ENCODE measurements at regions not wholly inside any gene's neighbourhood (a gene's known extent, or its start where the extent isn't known, plus 50 kb on each side); places are given as distances from the start of the nearest gene placed in this dataset.

DNA sequence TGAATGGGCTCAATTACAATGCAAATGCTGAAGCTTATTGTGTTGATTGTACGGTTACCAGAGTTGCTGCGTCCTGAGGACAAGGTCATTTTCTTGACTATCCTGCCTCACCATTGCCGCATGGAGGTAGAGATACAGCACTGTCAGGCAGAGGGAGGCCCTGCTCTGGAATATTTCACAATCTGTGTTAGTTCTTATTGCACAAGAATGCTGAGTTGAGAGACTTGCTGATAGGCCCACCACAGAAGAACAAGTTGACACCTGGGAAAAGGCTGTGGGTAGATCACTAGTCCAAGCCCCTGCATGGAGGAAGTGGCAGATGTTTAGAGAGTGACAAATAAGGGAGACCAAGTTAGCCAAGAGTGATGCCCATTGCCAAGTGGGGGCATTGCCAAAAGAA, 344.5 kb upstream of the ITGA1 start:
- Mint-ChIP-seq H3K27me3 (no peaks in the 10 kb centered on the region), H3K27ac (no peak overlapping the region), H3K4me1 (no peaks in the 10 kb centered on the region), H3K9me3 (no peaks in the 10 kb centered on the region), H3K36me3 (ENCODE audit: low read depth) (no peaks in the 10 kb centered on the region), H3K4me3 (no peak overlapping the region)
- ChIA-PET POLR2A (no interaction called here), CTCF (no interaction called here)
- no peak for DNase-seq

DNA sequence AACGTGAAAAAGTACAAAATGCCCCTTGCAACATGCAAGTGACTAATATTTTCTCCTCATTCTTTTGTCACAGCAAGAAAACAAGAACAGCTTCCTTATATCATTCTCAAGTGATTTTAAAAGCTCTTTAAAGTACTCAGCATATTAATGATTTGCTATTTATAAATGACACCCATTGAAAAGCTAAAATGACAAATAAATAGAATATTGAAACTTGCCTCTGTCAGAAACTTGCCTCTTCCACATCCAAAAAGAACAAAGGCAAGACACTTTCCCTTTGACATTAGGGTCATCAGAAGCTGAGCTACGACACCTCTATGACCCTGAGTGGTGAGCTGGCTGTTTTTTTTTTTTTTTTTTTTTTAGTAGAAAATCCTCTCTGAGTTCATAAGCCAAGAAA, 339.6 kb upstream of the ITGA1 start:
- no peak for DNase-seq

DNA sequence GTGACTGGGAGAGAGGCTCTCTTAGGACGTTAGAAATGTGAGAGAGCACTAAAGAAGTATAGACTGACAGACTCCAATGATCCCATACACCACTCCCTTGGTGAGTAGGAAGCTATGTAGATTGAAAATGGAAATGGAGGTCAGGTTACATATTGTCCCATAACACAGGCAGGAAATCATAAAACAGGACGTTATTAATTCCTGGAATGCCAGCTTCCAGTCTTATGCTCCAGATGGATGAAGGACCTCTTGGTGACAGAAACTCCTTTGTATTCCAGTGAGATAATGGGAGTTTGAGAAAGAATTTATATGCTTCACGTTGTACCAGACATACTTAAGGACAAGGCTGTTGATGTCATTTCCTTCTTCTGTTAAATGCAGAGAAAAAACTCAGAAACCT, 338.2 kb upstream of the ITGA1 start:
- ChIA-PET POLR2A (no interaction called here), CTCF (no interaction called here)
- H3K4me1 Mint-ChIP-seq, result no peaks in the 10 kb centered on the region
- no peaks in the 10 kb centered on the region for H3K36me3 Mint-ChIP-seq (ENCODE audit: low read depth)
- H3K9me3 Mint-ChIP-seq, result no peaks in the 10 kb centered on the region
- H3K4me3 Mint-ChIP-seq, result no peak overlapping the region
- no peak for DNase-seq
- H3K27ac Mint-ChIP-seq, result no peak overlapping the region
- H3K27me3 Mint-ChIP-seq, result no peaks in the 10 kb centered on the region

More for the DNA sequence above, 339.6 kb upstream of the ITGA1 start:
- no peak overlapping the region for H3K4me3 Mint-ChIP-seq
- H3K36me3 Mint-ChIP-seq (ENCODE audit: low read depth), result no peaks in the 10 kb centered on the region
- ChIA-PET POLR2A (no interaction called here), CTCF (interaction anchor here (0.6 kb wide), 1 partner anchor 1493 kb away, joined by 3 read pairs; no protein-coding TSS in a partner anchor)
- no peaks in the 10 kb centered on the region for H3K9me3 Mint-ChIP-seq
- H3K27ac Mint-ChIP-seq, result no peak overlapping the region
- no peaks in the 10 kb centered on the region for H3K4me1 Mint-ChIP-seq
- H3K27me3 Mint-ChIP-seq, result no peaks in the 10 kb centered on the region

DNA sequence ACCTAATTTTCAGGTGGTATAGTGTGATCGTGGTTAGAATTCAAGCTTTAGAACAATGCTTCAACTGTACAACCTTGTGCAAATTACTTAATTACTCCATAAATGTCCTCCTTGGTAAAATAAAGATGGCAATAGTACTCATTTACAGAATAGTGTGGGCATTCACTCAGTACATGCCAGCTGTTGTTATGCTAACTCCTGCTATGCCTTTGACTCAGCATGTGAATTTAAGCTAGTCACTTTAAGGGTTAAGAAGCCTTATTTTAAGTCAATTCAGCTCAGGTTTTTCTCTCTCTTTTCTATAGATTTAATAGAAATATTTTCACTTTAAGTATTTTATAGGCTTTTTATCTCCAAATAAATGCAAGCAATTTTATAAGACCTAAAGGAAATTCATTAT, 335.6 kb upstream of the ITGA1 start:
- POLR2A ChIA-PET, result no interaction called here
- CTCF ChIA-PET, result no interaction called here
- H3K4me3 Mint-ChIP-seq, result no peak overlapping the region
- DNase-seq, result no peak
- no peaks in the 10 kb centered on the region for H3K4me1 Mint-ChIP-seq
- no peaks in the 10 kb centered on the region for H3K36me3 Mint-ChIP-seq (ENCODE audit: low read depth)
- H3K27ac Mint-ChIP-seq, result no peak overlapping the region
- no peaks in the 10 kb centered on the region for H3K9me3 Mint-ChIP-seq
- H3K27me3 Mint-ChIP-seq, result no peaks in the 10 kb centered on the region

DNA sequence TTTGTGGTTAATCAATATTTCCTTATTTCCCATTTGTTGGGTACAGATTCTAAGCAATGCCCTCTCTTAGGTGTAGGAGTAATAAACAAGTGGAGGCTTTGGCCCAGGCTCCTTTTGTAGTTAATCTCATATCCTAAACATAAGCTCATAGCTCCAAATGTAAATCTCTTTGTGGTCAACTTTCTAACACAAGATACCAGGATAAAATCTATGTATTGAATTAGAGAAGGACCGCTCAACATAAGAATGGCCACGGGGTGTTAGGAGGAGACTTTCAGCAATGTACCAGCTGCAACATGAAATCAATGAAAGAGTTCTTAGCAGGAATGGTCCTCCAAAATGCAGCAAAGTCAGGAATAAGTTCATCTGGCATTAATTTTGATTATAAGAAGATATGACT, 334.5 kb upstream of the ITGA1 start:
- Mint-ChIP-seq H3K4me3 (no peak overlapping the region), H3K4me1 (no peaks in the 10 kb centered on the region), H3K27ac (no peak overlapping the region), H3K9me3 (no peaks in the 10 kb centered on the region), H3K27me3 (no peaks in the 10 kb centered on the region), H3K36me3 (ENCODE audit: low read depth) (no peaks in the 10 kb centered on the region)
- DNase-seq, result no peak
- ChIA-PET CTCF (no interaction called here), POLR2A (no interaction called here)

DNA sequence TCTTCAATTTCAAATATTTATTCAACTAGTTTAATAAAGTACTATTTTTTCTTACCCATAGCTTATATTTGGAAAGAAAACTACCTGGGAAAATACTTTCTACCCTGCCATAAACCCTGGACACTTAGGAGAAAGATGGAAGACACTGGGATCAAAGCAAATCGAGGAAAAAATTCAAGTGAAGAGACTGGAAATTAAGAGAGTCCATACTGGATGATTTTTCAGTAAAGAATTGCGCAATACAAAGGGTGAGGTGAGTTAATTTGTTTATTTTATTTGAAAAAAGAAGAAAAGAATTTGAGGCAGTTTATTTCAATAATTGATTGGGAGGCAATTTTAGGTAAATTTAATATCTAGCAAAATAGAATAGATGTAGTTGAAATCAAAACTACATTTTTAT, 331.8 kb upstream of the ITGA1 start:
- Mint-ChIP-seq H3K36me3 (ENCODE audit: low read depth) (no peaks in the 10 kb centered on the region), H3K27ac (no peak overlapping the region), H3K9me3 (no peaks in the 10 kb centered on the region), H3K4me1 (no peaks in the 10 kb centered on the region), H3K27me3 (no peaks in the 10 kb centered on the region), H3K4me3 (no peak overlapping the region)
- ChIA-PET POLR2A (no interaction called here), CTCF (no interaction called here)
- DNase-seq, result no peak

DNA sequence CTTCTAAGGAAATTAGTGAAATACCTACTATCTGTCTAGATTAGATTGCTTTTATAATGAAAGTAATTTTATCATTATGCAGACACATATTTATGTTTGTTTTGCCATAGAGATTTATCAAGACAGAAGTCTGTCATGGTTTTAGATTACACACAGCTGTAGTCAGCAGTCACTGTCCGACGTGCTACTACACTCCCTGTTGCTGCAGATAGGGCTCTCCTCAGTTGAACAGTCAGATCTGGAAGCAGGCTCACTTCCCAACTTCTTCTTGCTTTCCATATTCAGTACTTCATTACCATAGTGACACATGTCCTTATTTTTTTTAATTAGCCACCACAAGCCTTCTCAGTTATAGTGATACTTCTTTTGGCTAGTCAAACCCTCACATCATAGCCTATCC, 329.9 kb upstream of the ITGA1 start:
- DNase-seq, result no peak
- no peak overlapping the region for H3K27ac Mint-ChIP-seq
- CTCF ChIA-PET, result interaction anchor here (1.2 kb wide), 1 partner anchor 293 kb away, joined by 3 read pairs; no protein-coding TSS in a partner anchor
- H3K9me3 Mint-ChIP-seq, result no peaks in the 10 kb centered on the region
- POLR2A ChIA-PET, result no interaction called here
- H3K27me3 Mint-ChIP-seq, result no peaks in the 10 kb centered on the region
- no peaks in the 10 kb centered on the region for H3K4me1 Mint-ChIP-seq
- H3K36me3 Mint-ChIP-seq (ENCODE audit: low read depth), result no peaks in the 10 kb centered on the region
- H3K4me3 Mint-ChIP-seq, result no peak overlapping the region

DNA sequence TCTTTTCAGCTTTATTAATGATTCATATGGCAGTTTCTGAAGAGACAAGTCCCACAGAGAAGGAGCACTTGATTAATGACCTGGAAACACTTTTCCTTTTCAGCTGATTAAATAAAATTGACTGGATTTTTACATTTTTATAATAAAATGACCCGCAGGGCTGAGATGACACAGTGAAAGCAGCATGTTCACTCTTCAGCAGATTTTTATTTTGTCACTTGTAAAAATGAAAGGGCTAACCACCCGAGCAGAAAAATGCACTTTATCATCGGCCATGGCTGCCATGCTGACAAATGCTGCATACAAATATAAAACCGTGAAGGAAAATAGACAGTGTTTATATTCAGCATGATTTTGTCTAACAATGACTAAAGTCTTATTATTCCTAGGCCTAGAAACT, 321.6 kb upstream of the ITGA1 start:
- no peaks in the 10 kb centered on the region for H3K9me3 Mint-ChIP-seq
- no peak for DNase-seq
- H3K27me3 Mint-ChIP-seq, result no peaks in the 10 kb centered on the region
- H3K4me3 Mint-ChIP-seq, result no peak overlapping the region
- H3K4me1 Mint-ChIP-seq, result peaks cover 10% of the 10 kb centered on the region
- H3K27ac Mint-ChIP-seq, result no peak overlapping the region
- H3K36me3 Mint-ChIP-seq (ENCODE audit: low read depth), result no peaks in the 10 kb centered on the region
- ChIA-PET POLR2A (no interaction called here), CTCF (no interaction called here)

DNA sequence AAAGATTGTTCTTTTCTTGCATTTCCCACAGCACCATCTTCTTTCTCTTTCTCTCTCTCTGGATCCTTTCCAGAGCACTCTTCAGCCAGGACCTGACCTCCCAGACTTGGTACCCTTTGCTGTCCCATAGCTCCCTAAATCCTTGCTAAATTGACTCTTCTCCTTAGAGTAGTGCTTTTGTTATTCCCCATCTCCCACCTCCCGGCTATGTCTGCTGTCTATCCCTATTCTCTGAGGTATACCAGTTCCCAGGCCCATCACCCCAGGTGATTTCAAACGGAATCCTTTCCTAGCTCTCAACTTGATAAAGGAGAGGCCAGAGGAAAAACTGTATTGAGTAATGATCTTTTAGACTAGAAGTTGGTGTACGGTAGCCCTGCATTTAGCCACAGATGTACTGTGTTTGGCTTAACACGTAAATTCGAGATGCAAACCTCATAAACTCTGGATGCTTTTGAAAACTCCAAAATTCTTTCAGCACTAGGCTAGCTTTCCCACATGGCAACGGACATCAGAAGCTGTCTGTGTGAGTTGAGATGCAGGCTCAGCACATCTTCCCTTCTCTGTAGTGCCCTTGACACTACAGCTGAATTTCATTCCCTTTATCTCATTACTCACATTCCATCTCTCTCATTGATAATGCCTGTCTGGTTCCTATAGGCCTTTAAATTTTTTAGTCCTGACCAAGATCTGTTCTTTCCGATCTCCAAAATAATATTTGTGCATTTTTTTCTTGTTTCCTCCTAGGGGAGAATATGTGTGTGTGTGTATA, 320.8 kb upstream of the ITGA1 start:
- Mint-ChIP-seq H3K27me3 (no peaks in the 10 kb centered on the region), H3K4me1 (peaks cover 10% of the 10 kb centered on the region), H3K36me3 (ENCODE audit: low read depth) (no peaks in the 10 kb centered on the region), H3K4me3 (no peak overlapping the region), H3K9me3 (no peaks in the 10 kb centered on the region), H3K27ac (no peak overlapping the region)
- DNase-seq, result no peak
- ChIA-PET CTCF (no interaction called here), POLR2A (no interaction called here)

DNA sequence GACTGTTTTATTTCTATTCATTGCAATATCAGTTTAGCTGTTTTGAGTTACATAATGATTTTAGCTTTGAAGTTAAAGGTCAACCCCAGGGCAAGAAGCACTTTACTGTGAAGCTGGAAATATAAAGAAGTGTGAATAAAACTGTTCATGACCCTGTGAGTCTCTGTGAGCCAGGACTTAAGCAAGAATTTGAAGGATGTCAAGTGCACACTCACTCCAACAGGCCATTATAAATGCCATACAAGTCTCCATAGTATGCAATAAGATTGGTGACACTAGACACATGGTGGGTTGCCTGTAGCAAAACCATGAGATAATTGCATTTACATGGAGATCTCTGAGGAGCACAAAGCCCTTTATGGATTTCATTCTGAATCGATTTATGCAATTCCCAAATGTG, 318.7 kb upstream of the ITGA1 start:
- ChIA-PET POLR2A (no interaction called here), CTCF (no interaction called here)
- H3K4me3 Mint-ChIP-seq, result no peak overlapping the region
- peaks cover 10% of the 10 kb centered on the region for H3K4me1 Mint-ChIP-seq
- H3K36me3 Mint-ChIP-seq (ENCODE audit: low read depth), result no peaks in the 10 kb centered on the region
- DNase-seq, result no peak
- H3K9me3 Mint-ChIP-seq, result no peaks in the 10 kb centered on the region
- H3K27ac Mint-ChIP-seq, result no peak overlapping the region
- no peaks in the 10 kb centered on the region for H3K27me3 Mint-ChIP-seq

DNA sequence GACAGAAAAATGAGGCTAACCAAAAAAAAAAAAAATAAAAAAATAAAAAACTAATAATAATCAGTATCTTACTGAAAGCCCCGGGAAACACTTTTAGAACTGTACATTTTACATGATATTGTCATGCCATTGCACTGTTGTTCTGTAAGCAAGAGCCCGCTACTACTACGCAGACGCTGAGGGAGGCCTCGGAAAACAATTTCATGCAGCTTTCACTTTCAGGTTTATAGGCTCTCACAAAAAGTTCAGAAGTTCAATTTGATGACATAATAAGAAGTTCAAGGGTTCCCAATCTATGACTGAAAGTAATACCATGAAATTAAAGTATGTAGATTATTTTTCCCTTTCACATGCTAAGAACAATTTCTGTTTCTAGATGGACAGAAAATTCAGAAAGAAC, 318.3 kb upstream of the ITGA1 start:
- Mint-ChIP-seq H3K4me1 (peaks cover 10% of the 10 kb centered on the region), H3K27me3 (no peaks in the 10 kb centered on the region), H3K4me3 (peak overlapping the region; percentile 42), H3K9me3 (no peaks in the 10 kb centered on the region), H3K27ac (peak overlapping the region; percentile 36), H3K36me3 (ENCODE audit: low read depth) (no peaks in the 10 kb centered on the region)
- DNase-seq, result peak; percentile 31
- POLR2A ChIA-PET, result no interaction called here
- CTCF ChIA-PET, result no interaction called here

DNA sequence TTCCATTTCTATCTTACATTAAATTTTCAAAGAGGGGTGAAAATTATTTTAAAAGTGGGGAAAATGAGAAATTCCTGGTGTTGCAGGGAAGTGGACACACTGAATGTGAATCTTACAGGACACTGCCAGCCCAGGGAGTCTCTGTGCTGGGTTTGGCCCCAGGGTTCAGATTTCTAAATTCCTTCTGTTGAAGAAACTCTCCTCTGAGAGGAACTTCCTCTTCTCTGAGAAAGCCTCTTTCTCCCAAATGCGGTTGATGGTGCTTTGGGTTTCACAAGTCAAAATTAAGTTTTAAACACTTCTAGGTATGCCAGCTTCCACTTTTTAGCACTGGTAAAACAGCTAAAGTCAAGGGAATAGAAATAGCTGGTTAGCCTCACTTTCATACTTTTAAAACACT, 317.9 kb upstream of the ITGA1 start:
- H3K9me3 Mint-ChIP-seq, result no peaks in the 10 kb centered on the region
- no peaks in the 10 kb centered on the region for H3K36me3 Mint-ChIP-seq (ENCODE audit: low read depth)
- POLR2A ChIA-PET, result no interaction called here
- peak overlapping the region; percentile 42 for H3K4me3 Mint-ChIP-seq
- no peaks in the 10 kb centered on the region for H3K27me3 Mint-ChIP-seq
- CTCF ChIA-PET, result no interaction called here
- peaks cover 10% of the 10 kb centered on the region for H3K4me1 Mint-ChIP-seq
- no peak for DNase-seq
- peak overlapping the region; percentile 36 for H3K27ac Mint-ChIP-seq

DNA sequence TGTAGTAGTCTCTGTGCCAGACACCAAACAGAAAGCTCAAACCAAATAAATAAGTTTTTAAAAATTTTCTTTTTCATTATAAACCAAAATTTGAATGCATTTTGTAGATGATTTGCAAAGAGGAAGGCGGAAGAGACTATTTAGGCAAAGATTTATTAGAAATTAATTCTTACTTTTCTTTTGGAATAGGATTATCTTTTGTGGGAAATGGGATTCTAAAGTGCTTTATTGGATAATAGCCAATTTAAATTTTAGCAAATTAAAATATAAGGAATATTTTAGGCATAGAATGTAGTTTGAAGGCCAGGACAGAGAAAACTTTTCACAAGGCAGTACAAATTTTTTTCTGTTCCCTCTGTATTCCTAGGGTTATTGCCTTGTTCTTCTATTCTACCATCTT, 311.4 kb upstream of the ITGA1 start:
- H3K4me3 Mint-ChIP-seq, result no peak overlapping the region
- DNase-seq, result no peak
- no peaks in the 10 kb centered on the region for H3K36me3 Mint-ChIP-seq (ENCODE audit: low read depth)
- POLR2A ChIA-PET, result no interaction called here
- H3K27ac Mint-ChIP-seq, result no peak overlapping the region
- H3K4me1 Mint-ChIP-seq, result no peaks in the 10 kb centered on the region
- peaks cover 3% of the 10 kb centered on the region for H3K9me3 Mint-ChIP-seq
- CTCF ChIA-PET, result no interaction called here
- H3K27me3 Mint-ChIP-seq, result peaks cover 2% of the 10 kb centered on the region

DNA sequence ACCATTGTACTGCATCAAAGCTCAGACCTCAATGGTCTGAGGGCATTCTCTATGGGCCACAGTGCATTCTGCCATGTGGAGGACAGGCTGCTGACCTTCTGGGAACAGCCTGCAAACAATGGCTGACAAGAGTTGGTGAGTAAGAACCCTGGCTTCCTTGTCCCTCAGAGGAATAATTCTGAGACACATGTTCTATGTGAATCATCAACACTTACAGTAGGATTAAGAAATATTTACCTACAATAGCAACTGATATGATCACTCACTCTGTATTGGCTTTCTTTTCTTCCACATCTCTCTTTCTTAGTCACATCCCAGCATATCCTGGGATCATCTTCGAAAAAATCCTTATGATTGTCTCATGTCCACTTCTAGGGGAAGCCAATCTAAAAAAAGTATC, 306.5 kb upstream of the ITGA1 start:
- H3K4me3 Mint-ChIP-seq, result no peak overlapping the region
- H3K27ac Mint-ChIP-seq, result no peak overlapping the region
- POLR2A ChIA-PET, result no interaction called here
- CTCF ChIA-PET, result no interaction called here
- no peak for DNase-seq
- H3K4me1 Mint-ChIP-seq, result no peaks in the 10 kb centered on the region
- no peaks in the 10 kb centered on the region for H3K36me3 Mint-ChIP-seq (ENCODE audit: low read depth)
- peaks cover 3% of the 10 kb centered on the region for H3K9me3 Mint-ChIP-seq
- peaks cover 7% of the 10 kb centered on the region for H3K27me3 Mint-ChIP-seq

All from activated CD4-positive, alpha-beta memory T cell treated with anti-CD3 and anti-CD28 coated beads, Interleukin-2, amount 10 ng/mL, durations not matched to agents 7 days and 5 days (primary cell).